Glomerular endothelial cell (primary cell): ENCODE measurements at regions not wholly inside any gene's neighbourhood (a gene's known extent, or its start where the extent isn't known, plus 50 kb on each side); places are given as distances from the start of the nearest gene placed in this dataset.

ENCODE experiments used
- DNase-seq: peaks from one replicate; pipeline ENCODE4 v3.0.0-alpha.2; 2011; ENCODE audit warnings: low read depth, low spot score; ENCODE audit errors: extremely low read depth

- DNase-seq: no peak
Observed at GRCh38 chr2:221205103-221205673, 366.9 kb downstream of the EPHA4 start.

DNA sequence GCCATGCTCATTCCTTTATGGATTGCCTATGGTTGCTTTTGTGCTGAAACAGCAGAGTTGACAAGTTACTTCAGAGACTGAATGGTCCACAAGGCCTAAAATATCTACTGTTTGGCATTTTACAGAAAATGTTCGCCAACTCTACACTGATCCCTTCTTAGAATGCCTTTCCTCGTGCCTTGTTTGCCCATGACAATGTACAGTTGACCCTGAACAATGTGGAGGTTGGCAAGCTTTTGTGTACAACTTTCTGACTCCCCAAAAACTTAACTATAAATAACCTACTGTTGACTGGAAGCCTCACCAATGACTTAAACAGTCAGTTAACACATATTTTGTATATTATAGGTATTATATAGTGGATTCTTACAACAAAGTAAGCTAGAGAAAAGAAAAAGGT, 361.4 kb downstream of the EPHA4 start:
- DNase-seq: no peak

DNA sequence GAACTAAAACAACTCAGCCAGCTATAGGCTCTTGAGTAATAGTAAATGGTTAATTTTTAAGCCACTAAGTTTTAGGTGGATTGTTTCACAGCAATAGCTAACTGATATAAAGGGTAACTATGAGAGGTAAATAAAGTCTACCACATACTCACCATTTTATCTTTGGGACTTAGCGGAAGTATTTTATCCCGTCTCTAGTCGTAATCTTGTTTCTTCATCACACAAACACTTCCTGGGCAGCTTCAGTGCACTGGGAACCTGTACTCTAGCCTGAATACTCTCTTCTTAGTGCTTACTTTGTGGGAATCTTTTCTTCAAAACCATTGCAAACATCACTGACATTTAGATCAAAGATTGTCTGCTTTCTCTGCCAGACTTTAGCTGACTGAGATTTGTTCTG, 360.5 kb downstream of the EPHA4 start:
- no peak for DNase-seq

GRCh38 chr2:221212105-221212504, 360.0 kb downstream of the EPHA4 start:
- DNase-seq: no peak

- DNase-seq: no peak
Observed at GRCh38 chr2:221215487-221215886, 356.6 kb downstream of the EPHA4 start.

GRCh38 chr2:221216636-221217035, 355.5 kb downstream of the EPHA4 start:
- DNase-seq: no peak

GRCh38 chr2:221225752-221226151, 346.4 kb downstream of the EPHA4 start:
- DNase-seq: no peak

DNA sequence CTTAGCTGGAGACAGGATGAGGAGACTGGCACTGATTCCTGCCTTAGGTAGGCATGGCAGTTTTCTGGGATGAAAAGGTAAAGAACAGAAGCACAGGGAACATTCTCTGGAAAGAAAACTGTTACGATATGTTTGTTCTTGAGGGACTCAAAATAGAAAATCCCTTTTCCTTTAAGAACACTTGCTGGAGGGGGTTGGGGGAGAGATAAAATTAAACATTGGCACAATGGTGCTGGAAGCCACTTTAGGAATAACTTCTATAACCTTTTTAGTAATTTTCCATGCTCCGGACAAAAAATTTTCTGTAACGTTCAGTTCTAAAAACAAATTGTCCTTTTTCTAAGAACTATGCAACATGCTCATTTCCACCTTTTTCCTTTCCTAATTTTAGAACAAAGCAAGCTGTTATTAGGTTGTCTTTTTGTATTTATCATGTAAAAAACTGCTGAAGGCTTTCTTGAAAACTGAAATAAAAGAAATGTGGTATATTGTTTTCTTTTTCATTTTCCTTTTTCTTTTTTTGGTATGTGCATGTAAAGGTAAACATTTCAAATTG, 343.8 kb downstream of the EPHA4 start:
- DNase-seq: no peak

DNA sequence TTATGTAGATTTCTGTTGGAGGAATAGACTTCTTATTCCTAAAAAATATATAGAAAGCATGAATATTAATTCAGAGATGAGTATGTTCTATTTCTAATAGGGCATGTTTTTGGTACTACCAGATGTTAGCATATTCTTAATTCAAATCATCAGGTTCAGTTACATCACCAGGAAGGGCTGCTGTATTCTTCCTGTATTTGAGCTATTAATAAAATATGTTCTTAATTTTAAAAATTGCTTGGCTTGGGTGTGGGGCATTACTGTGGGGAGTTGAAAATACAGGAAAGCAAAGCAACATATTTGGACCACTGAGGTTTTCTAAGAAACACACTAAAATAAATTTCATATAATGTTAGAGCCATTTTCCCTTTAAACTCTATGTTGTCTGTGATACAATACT, 343.0 kb downstream of the EPHA4 start:
- DNase-seq: no peak

GRCh38 chr2:221231511-221231910, 340.6 kb downstream of the EPHA4 start:
- DNase-seq: no peak

DNA sequence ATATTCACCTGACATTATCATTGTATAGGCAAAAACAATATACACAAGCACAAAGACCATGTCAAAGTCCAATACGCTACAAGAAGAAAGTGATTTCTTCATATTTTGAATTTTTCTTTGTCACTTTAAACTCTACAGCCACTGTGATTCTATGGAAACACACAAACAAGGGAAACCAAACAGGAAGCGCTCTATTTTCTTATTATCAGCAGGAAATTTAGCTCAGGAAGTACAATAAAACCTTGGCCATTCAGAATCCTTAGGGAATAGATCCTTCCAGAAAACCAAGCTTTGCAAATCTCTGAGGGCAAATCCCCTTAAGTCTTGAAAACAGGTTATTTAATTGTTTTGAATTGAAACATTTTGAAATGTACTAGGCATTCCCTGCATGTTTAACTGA, 336.2 kb downstream of the EPHA4 start:
- peak; percentile 79 for DNase-seq

GRCh38 chr2:221241072-221241471, 331.0 kb downstream of the EPHA4 start:
- DNase-seq: no peak

GRCh38 chr2:221243771-221244170, 328.3 kb downstream of the EPHA4 start:
- DNase-seq: no peak

DNA sequence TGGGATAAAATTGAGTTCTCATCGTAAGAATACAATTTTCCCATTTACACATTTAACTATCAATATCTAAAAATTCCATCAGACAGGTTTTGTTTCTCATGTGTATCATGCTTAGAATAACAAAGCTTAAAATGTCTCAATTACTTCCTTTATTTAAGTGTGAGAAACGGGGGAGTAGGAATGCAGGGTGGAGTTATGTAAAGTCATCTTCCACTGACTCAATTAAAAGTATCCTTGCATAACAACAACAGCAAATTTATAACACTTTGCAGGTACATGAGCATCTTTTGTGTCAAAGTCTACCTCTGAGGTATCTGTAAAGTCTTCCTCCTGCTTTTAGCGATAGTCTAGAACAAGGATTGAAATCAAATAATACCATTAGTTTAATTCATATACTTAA, 327.1 kb downstream of the EPHA4 start:
- DNase-seq: no peak

DNA sequence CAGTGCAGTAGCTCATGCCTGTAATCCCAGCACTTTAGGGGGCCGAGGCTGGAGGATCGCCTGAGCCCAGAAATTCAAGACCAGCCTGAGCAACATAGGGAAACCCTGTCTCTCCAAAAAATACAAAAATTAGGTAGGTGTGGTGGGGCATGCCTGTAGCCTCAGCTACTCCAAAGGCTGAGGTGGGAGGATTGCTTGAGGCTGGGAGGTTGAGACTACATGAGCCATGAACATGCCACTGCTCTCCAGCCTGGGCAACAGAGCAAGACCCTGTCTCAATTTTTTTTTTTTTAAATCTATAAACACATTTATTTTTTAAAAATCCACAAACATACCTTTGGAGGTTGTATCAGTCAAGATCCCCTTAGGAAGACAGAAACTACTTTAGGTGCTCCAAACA, 326.3 kb downstream of the EPHA4 start:
- no peak for DNase-seq

DNA sequence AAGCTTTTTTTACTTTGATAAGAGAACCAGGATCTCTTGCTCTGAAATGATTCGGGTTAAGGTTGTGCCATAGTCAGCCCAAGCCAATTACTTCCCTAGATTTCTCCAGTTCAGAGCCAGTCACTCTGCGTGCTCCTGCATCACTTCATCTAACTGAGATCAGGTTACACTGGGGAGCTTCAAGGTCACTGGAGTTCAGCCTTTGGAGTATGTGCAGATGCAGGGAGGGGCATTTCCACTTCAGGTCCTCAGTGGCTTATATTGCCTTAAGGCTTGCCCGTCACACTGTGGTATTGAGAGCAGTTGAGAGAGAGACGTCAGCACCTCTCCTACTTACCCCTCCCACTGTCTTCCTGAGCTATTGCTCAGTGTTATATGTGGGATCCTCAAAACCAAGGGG, 317.8 kb downstream of the EPHA4 start:
- no peak for DNase-seq

- no peak for DNase-seq
Observed at GRCh38 chr2:221255862-221256261, 316.2 kb downstream of the EPHA4 start.

DNA sequence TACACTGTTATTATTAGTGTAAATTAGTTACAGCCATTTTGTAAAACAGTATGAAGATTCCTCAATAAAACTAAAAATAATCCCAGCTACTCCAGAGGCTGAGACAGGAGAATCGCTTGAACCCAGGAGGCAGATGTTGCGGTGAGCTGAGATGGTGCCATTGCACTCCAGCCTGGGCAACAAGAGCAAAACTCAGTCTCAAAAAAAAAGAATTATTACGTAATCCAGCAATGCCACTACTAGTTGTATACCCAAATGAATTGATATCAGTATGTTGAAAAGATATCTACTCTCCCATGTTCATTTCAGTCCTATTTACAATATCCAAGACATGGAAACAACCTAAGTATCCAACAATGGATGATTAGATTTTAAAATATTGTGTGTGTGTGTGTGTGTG, 313.6 kb downstream of the EPHA4 start:
- DNase-seq: no peak

DNA sequence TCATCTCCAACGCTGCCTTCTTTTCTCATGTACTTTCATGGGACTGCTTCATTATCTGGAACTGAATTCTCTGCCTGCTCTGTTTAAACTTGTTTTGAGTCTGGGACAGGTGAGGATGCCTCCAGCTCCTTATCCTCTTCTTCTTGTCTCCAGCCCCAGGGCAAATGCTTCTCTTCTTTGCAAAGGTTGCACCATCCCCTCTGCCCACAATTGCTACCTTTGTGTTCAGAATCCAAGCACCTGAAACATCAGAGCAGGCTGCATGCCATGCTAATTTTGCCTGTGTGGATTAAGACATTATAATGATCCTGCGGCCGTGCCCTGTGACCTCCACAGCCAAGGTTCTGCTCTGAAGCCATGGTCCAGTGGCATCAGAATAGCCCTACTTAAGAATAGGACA, 309.5 kb downstream of the EPHA4 start:
- DNase-seq: no peak

DNA sequence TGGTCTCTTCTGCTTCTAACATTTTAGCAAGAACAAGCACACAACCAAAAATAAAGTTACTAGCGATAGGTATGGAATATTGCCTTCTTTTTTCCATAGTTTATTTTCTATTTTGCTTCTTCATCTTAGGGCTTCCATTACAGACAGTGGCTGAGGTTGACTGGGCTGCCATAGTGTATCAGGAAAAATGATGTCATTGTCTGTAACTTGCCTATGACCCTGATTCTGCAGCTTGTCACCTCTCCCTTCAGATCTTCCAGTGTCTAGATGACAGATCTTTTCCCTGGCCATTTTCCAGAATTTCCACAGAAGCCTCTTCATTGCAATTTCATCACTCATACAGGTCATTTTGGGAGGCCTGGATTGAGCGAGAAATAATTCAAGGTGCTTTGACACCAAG, 308.5 kb downstream of the EPHA4 start:
- DNase-seq: no peak

- DNase-seq: no peak
Observed at GRCh38 chr2:221264318-221264717, 307.8 kb downstream of the EPHA4 start.

GRCh38 chr2:221267773-221268425, 304.2 kb downstream of the EPHA4 start:
- DNase-seq: no peak

GRCh38 chr2:221268631-221269030, 303.5 kb downstream of the EPHA4 start:
- no peak for DNase-seq
